NCI-H446 (cell line): ENCODE measurements at regions not wholly inside any gene's neighbourhood (a gene's known extent, or its start where the extent isn't known, plus 50 kb on each side); places are given as distances from the start of the nearest gene placed in this dataset.
"Not testable (repeated sequence)": the region's sequence is repeated elsewhere in the genome, so short reads cannot be mapped to it uniquely, and the experiment has no call there.

Source experiments
- DNase-seq, 2 experiments: peaks; one replicate each; lab custom pipeline; 2025; lab: John Stamatoyannopoulos, UW

- DNase-seq: no peak
Observed at GRCh38 chr1:118564961-118565703, 380.1 kb upstream of the SPAG17 start.

DNA sequence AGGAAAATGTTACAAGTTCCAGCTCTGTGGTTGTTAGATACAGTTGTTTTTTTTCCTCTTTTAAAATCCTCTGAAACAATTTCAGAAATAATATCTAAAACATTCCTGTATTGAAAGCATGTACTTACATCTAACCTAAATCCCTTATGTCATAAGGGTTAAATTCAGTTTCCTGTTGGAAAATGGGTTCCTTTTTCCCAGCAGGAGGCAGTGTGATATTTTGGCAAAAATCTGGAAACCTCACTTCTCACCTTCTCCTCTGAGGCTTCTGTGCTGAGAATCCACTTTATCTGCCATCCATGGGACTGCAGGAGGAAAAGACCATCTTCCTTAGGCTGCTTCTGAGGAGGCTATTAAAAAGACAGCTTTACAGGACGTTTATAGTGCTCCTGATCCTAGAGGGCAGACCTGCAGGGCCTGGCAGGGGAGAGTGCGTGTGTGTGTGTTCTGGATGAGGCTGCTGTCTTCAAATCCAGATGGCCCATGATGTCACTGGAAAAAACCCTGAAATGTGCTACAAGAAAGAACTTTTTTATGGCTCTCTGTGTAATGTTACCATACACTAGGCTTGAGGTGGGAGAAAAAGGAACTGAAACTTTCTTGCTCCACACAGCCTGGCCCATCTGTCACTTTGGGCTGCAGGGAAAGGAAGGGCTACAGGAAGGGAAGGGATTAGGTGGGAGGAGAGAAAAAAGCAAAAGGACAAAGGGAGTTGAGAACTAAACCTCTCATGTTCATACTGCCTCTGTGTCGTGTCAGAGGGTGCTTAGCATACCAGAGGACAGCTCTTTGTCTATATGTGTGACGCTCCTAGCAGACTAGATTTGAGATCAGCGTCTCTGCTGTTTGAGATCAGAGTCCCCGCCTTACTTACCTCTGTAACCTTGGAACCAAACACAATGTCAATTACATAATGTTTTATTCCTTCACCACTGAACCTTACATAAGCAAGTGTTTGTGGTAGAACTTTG lies 379.2 kb upstream of the SPAG17 start:
- DNase-seq: peak; percentile 11 to 54

DNA sequence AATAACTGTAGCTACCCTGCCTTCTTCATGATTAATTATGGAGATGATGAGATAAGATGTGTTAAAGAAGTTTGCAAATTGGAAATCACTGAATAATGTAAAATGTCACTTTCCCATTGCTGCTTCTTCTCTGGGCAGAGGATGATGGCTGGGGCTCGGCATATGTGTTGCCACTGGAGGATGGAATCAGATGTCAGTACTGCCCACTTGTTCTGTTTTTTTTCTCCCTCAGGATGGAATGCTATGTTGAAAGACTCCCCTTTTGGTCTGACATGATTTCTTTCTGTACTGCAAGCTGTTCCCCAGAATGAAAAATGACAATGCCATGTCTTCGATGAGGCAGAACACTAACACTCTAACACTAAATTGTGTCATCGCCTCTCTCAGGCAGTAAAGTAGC lies 373.9 kb upstream of the SPAG17 start:
- no peak for DNase-seq

- no peak for DNase-seq
Observed at GRCh38 chr1:118556936-118557335, 371.9 kb upstream of the SPAG17 start.

GRCh38 chr1:118555638-118556037 lies 370.6 kb upstream of the SPAG17 start:
- DNase-seq: no peak

GRCh38 chr1:118535901-118536300 lies 350.9 kb upstream of the SPAG17 start:
- peak in 1 of 2 experiments; percentile 14 for DNase-seq

DNA sequence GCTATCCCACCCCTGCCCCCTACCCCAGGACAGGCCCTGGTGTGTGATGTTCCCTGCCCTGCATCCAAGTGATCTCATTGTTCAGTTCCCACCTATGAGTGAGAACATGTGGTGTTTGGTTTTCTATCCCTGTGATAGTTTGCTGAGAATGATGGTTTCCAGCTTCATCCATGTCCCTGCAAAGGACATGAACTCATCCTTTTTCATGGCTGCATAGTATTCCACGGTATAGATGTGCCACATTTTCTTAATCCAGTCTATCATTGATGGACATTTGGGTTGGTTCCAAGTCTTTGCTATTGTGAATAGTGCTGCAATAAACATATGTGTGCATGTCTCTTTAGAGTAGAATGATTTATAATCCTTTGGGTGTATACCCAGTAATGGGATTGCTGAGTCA lies 326.9 kb upstream of the SPAG17 start:
- not testable (repeated sequence) for DNase-seq

GRCh38 chr1:118504867-118505266 lies 319.8 kb upstream of the SPAG17 start:
- peak in 1 of 2 experiments; percentile 29 for DNase-seq

DNA sequence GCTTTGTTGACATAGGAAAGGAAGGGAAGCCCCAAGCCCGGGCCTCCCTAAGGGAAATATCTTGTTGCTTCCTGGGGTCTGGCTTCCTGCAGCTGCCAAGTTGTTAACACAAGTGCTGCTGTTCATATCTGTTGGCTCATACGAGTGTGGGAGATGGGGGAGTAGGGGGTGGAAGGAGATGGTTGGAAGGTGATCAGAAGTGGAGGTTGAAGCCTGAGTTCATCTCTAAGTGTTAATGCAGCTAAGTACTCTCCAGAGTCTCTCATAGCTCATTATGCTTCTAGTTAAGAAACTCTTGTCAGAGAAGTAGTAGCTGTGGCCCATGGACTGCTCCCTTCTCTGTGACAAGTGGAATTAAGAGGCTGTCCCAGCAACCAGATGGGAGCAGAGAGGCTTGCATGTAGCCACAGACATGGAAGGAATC lies 319.2 kb upstream of the SPAG17 start:
- no peak for DNase-seq

GRCh38 chr1:118503752-118504151 lies 318.7 kb upstream of the SPAG17 start:
- DNase-seq: no peak

- DNase-seq: peak in 1 of 2 experiments; percentile 4
Observed at GRCh38 chr1:118494998-118495397, 310.0 kb upstream of the SPAG17 start.

DNA sequence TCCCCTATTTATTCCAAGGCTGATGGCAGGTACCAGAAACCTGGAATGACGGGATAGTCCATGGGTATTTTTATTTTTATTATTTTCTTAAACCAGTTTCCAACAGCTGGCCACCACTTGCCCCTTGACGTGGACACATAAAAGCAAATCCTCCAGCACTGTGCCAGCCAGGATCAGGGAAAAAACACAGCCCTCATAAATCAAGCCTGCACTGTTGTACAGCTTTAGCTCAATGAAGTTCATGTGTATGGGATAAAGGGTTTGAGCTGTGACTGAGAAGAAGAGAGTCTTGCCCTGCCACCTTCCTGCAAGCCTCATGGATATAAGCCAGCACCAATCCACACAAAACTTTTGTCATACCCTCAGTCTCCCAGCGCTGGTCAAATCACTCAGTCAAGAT lies 303.8 kb upstream of the SPAG17 start:
- no peak for DNase-seq

DNA sequence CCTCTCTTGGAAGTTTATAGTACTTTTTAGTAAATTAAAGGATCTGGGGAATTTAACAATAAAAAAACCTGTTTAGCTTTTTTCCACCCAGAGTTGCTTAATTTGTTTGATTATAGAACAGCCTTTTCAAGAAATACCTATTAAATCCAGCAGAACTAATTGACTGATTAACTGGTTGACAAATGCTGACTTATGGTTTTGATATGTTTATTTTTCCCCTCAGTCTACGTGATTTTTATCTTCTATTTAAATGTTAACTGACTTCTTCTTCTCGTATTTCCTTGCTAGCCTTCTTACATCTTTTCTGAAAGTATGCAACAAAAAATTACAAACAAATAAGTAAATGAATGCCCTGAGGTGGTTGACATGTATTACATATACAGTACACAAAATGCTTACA lies 302.9 kb upstream of the SPAG17 start:
- no peak for DNase-seq

- DNase-seq: no peak
Observed at GRCh38 chr1:118487091-118487490, 302.1 kb upstream of the SPAG17 start.

GRCh38 chr1:118486199-118486598 lies 301.2 kb upstream of the SPAG17 start:
- no peak for DNase-seq

DNA sequence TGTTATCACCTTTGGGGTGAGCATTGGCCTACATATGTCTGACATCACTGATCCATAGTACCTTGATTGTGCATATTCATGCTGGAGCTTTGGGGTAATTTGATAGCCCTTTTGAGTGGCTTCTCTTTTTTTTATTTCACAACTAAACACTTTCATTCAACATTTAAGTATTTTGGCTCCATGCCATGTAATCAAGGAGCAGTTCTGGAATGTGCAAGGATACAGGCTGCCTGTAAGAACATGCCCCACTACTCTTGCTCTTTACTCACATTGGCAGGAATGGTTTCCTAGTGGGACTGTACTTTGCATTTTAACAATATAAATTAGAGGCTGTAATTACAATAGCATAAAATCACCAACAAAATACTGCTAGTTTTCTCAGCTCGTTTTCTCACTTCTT lies 300.7 kb upstream of the SPAG17 start:
- DNase-seq: peak in 1 of 2 experiments; percentile 16

DNA sequence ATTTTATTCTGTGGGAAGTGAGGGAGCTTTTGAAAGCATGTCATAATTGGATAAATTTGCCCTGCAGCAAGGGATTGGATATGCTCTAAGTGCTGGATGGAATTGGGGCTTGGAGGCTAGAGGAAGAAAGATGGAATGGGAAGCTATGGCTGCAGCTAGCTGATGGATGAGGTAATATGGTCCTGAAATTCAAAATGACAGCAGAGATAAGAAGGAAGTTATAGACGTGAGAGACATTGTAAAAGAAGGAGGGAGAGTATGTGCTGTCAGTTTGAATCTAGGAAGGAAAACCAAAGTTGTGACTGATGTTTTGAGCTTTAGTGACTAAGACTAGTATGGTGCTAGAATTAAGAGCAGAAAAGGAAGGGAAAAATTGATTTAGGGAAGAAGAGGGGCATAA lies 299.9 kb upstream of the SPAG17 start:
- DNase-seq: no peak

DNA sequence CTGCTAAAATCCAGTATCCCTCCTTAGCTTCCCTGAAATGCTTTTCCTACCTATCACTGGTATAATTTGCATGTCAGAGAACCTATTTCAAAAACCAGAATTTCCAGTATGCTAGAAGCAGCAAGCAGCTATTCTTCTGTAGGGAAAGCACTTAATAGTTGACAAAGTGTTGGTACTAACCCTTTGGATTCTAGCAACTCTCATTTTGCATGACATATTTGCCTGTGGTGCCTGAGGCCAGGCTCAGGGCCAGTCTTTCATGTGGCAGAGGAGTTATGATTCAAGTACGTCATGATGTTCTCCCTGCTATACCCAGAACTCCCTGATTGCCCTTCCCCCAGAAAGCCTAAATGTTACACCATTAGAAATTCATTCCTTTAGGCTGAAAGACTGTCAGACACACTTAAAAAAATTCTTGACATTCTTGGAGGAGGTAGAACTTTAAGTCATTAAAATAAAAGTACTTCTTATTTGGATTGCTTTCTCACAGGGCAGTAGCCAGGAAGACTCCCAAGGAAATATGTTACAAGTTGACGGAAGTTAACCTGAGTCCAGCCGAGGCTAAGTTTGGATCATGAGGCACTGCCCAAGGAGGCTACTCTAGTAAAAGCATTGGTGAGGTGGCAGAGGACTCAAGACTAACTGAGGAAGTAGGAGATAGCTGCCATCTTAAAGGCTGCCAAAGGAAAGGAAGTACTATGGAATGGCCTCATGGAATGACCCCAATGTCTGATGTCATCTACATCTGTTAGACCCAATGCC lies 298.4 kb upstream of the SPAG17 start:
- no peak for DNase-seq

DNA sequence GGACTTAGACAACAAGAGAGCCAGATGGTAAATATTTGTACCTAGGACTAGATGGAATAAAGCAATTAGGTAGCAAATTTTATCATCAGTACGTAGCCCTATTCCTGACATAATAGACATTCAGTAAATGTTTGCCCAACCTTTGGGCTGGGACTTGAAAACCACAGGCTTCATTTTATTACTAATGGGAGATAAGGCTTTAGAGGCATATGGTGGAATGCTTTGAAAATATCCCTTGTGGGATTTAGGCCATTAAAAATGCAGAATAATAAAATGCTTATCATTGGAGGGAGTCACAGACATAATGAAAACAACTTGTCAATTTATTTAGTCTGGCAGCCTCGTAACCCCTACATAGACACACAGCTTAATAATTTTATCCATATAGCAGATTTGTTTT lies 296.1 kb upstream of the SPAG17 start:
- DNase-seq: no peak

DNA sequence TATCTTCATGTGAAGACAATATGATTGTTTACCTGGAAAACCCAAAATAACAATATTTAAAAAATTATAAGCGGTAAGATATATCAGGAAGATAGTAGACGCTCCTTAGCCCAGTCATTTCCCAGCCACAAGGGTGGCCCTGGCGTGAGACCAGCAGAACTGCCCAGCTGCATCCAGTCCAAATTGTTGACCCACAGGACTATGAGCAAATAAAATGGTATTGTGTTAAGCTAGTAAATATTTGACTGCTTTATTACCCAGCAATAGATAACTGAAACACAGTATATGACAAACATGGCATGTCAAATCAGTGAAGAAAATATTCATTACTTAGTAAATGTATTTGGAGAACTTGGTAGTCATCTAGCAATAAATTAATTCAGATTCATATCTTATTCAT lies 294.3 kb upstream of the SPAG17 start:
- no peak for DNase-seq

DNA sequence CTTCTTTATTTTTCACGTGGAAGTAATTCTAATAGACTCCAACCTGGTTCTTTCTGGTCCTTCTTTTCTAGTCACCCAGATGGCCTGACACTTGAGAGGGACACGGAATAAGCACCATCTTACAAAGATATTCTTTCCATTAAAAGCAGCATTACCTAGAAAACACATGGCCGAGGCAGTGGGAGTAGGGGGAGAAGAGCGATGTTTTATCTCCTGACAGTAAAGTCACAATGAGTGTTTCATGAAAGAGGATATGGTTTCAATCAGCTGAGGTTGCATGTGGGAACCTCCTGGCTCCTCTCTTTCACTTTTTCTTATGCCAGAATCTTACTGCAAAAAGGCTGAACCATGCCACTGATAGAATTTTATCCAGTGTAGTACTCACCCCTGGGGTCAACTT lies 288.8 kb upstream of the SPAG17 start:
- DNase-seq: no peak

- DNase-seq: not testable (repeated sequence)
Observed at GRCh38 chr1:118464460-118464859, 279.4 kb upstream of the SPAG17 start.
